Stimulated activated CD8-positive, alpha-beta memory T cell treated with anti-CD3 and anti-CD28 coated beads, Interleukin-15, amount 100 ng/mL, for 48 hours (primary cell): ENCODE measurements at regions not wholly inside any gene's neighbourhood (a gene's known extent, or its start where the extent isn't known, plus 50 kb on each side); places are given as distances from the start of the nearest gene placed in this dataset.
A peak's percentile ranks its signal among the peaks of the same experiment; 100 is the strongest.
"Not testable (repeated sequence)": the region's sequence is repeated elsewhere in the genome, so short reads cannot be mapped to it uniquely, and the experiment has no call there.

Experiments
- DNase-seq, 2 donors: peaks; one replicate each; pipeline ENCODE4 v3.0.0-alpha.2; 2020; ENCODE audit warnings: low read depth in 2 of 2

- DNase-seq: no peak
Measured at GRCh38 chr19:37303591-37304171, 67.2 kb upstream of the ZNF527 start.

GRCh38 chr19:37304190-37304883 is 66.6 kb upstream of the ZNF527 start:
- no peak for DNase-seq

DNA sequence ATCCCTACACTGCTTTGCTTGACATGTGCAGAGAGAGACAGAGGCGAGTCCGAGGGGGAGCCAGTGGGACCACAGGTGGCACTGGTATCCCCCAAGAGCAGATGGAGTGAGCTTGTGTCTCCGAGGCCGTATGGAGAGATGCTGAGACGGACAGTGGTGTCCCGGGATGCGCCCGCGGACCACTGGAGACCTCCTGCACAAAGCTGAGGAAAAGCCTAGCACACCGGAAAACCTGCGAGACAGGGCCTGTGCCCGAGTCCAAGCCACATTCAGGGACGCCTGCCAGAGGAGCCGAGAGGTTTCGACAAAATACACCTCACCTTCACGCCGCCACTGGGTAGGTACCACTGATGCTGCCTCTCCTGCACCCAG is 66.0 kb upstream of the ZNF527 start:
- no peak for DNase-seq

GRCh38 chr19:37306383-37306963 is 64.4 kb upstream of the ZNF527 start:
- DNase-seq: no peak

GRCh38 chr19:37309834-37310575 is 60.9 kb upstream of the ZNF527 start:
- DNase-seq: no peak

DNA sequence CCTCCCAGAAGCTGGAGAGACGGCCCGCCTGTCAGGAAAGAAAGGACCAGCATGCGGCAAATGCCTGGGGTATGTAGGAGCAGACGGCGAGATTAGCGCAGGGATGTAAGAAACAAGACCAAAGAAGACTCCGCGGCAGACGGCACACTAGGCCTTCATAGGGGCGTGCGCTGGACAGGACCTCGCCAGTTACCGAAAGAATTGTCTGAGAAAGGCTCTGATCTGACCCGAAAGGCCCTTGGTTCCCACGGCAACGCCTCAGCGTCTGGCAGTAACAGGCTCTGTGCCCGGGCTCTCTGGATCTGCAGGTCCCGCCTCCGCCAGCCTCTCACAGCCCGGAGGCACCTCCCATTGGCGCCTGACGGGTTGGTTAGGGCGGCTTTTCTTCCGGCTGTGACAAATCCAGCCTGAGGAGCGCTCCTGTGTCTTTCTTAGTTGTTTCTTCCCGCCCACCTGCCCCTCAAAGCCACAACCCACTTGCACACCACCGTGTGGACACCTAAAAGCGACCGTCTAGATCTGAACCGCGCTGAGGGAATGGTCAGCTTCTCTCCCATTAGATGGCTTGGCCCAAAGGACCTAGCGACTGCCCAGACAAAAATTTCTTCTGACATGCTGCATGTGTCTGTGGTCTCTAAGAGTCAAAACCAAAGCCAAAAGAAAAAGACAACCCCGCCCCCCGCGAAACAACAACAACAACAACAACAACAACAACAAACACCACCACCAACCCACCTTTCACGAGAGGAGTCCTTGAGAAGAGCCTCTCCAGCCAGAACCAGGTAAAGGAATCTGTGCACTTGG is 58.2 kb upstream of the ZNF527 start:
- DNase-seq: peak in 1 of 2 donors; percentile 46

- DNase-seq: no peak
Measured at GRCh38 chr19:37313335-37313627, 57.6 kb upstream of the ZNF527 start.

- DNase-seq: peak; percentile 86
Measured at GRCh38 chr19:37317403-37318209, 53.3 kb upstream of the ZNF527 start.

GRCh38 chr19:37320988-37321387 is 49.9 kb upstream of the ZNF527 start:
- not testable (repeated sequence) for DNase-seq
